ENCODE measurements at regions not wholly inside any gene's neighbourhood (a gene's known extent, or its start where the extent isn't known, plus 50 kb on each side); places are given as distances from the start of the nearest gene placed in this dataset.
A peak's percentile ranks its signal among the peaks of the same experiment; 100 is the strongest.

DNA sequence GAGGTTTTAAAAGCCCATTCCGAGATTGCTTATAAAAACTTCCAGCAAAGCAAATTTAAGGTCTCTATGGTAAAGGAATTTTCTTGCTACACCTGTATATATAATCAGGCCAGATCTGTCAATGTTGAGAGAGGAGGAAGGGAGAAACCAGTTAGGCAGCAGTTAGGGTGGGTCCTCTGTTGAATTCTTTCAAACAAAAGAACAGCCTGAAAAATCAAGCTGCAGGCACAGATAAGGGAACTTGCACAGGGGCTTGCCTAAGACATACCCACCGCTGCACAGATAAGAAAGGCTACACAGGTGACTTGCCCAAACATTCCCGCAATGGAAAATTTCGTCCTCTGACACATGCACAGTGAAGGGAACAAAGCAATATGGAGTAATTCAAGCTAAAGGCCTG is 59.8 kb upstream of the IMMP2L start:
- H4K20me1 ChIP-seq (replicated peaks; ENCODE audit: control insufficient read depth, insufficient read depth, low read length): no peaks in the 10 kb centered on the region
- ChIA-PET CTCF (ENCODE audit: low intra/inter-chr PET ratio) (no interaction called here), POLR2A (interaction anchor here (1.0 to 1.2 kb wide), 2 partner anchors 10 to 12 kb away, joined by 3 to 4 read pairs; no protein-coding TSS in a partner anchor)
- H3K4me3 ChIP-seq: no peak overlapping the region
- no peak overlapping the region for H3K27ac ChIP-seq (ENCODE audit: extremely low read depth, low read depth, low read length)
- WGBS (ENCODE audit: insufficient coverage, low coverage, missing lambda C conversion rate): 2% methylated on average over 4 of the region's 4 CpGs
- DNase-seq (ENCODE audit: extremely low read depth in 1 of 4, low spot score in 3 of 4) (peak in 1 of 4 experiments; percentile 33), ATAC-seq (peak; percentile 44; the same call in 2 of the 3 replicates), FAIRE-seq (no peak)
- no peaks in the 10 kb centered on the region for H3K36me3 ChIP-seq (ENCODE audit: control insufficient read depth, insufficient read depth, low read length)
- H2AFZ ChIP-seq (ENCODE audit: low read depth, low read length): no peak overlapping the region
- intact Hi-C loops (cut with micrococcal nuclease): no loop called here
- no peaks in the 10 kb centered on the region for H3K4me1 ChIP-seq (replicated peaks in 1 of 2; ENCODE audit: control insufficient read depth in 2 of 2, insufficient read depth in 2 of 2, low read length in 2 of 2)
- H3K9ac ChIP-seq (ENCODE audit: insufficient read depth in 1 of 2, low read depth in 2 of 2, low read length in 2 of 2): no peak overlapping the region
- H3K4me2 ChIP-seq (ENCODE audit: insufficient read depth, low read length): no peak overlapping the region
- H3K9me1 ChIP-seq (ENCODE audit: control insufficient read depth, insufficient read depth, low read length): no peaks in the 10 kb centered on the region
- in situ Hi-C loops (cut with MboI): no loop called here
- no peaks in the 10 kb centered on the region; the same call in 1 of the 2 replicates for H3K9me3 ChIP-seq (replicated peaks; ENCODE audit: control insufficient read depth, insufficient read depth, low read depth, low read length)
- no peaks in the 10 kb centered on the region for H3K27me3 ChIP-seq (ENCODE audit: control insufficient read depth in 2 of 2, insufficient read depth in 2 of 2, low read length in 2 of 2)
- no peaks in the 10 kb centered on the region for H3K79me2 ChIP-seq (ENCODE audit: control insufficient read depth, insufficient read depth, low read length)
- BruUV-seq (replicated peaks): no TSS peak
- no peak for TF ChIP-seq TAF1 (IDR thresholded peaks at IDR 0.05; ENCODE audit: control insufficient read depth, extremely low read depth, insufficient read depth, low read length, severe bottlenecking)
- no peak for TF ChIP-seq MTA3 (IDR thresholded peaks at IDR 0.05; ENCODE audit: borderline replicate concordance)
- peak in 1 of 2 experiments; percentile 75; a peak in 1 of 3 replicates for TF ChIP-seq CBX3 (IDR thresholded peaks at IDR 0.05; ENCODE audit: borderline replicate concordance in 1 of 2, low read length in 2 of 2)
- TF ChIP-seq, protein P1, sequence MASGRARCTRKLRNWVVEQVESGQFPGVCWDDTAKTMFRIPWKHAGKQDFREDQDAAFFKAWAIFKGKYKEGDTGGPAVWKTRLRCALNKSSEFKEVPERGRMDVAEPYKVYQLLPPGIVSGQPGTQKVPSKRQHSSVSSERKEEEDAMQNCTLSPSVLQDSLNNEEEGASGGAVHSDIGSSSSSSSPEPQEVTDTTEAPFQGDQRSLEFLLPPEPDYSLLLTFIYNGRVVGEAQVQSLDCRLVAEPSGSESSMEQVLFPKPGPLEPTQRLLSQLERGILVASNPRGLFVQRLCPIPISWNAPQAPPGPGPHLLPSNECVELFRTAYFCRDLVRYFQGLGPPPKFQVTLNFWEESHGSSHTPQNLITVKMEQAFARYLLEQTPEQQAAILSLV (tag; IDR thresholded peaks at IDR 0.05): no peak
- peak; percentile 73 for TF ChIP-seq TCF3 (CRISPR knock-in tag; IDR thresholded peaks at IDR 0.05)
- TF ChIP-seq TRIM24 (IDR thresholded peaks at IDR 0.05): peak; percentile 64 to 84; a peak in 3 of 4 replicates
- peak; percentile 71 for TF ChIP-seq CBFA2T2 (conservative IDR thresholded peaks at IDR 0.05)
- peak; percentile 57; the same call in 1 of the 2 replicates for TF ChIP-seq TEAD4 (IDR thresholded peaks at IDR 0.05; ENCODE audit: low read length)
- no peak for TF ChIP-seq TEAD4 (CRISPR knock-in tag; IDR thresholded peaks at IDR 0.05; ENCODE audit: borderline replicate concordance)
- no peak for TF ChIP-seq POLR2A (conservative IDR thresholded peaks at IDR 0.05)
- peak; percentile 65; the same call in 1 of the 2 replicates for TF ChIP-seq CEBPB (tag; IDR thresholded peaks at IDR 0.05)
- peak; percentile 80 for TF ChIP-seq CBFA2T3 (IDR thresholded peaks at IDR 0.05)
- TF ChIP-seq DPF2 (IDR thresholded peaks at IDR 0.05): 0 out of 2 replicates have a peak, but pooled peaks have one; percentile 47
- TF ChIP-seq CXXC5 (CRISPR knock-in tag; IDR thresholded peaks at IDR 0.05): peak; percentile 16; the same call in 1 of the 2 replicates
- no peak for TF ChIP-seq LEF1 (IDR thresholded peaks at IDR 0.05)
- TF ChIP-seq, protein P2, sequence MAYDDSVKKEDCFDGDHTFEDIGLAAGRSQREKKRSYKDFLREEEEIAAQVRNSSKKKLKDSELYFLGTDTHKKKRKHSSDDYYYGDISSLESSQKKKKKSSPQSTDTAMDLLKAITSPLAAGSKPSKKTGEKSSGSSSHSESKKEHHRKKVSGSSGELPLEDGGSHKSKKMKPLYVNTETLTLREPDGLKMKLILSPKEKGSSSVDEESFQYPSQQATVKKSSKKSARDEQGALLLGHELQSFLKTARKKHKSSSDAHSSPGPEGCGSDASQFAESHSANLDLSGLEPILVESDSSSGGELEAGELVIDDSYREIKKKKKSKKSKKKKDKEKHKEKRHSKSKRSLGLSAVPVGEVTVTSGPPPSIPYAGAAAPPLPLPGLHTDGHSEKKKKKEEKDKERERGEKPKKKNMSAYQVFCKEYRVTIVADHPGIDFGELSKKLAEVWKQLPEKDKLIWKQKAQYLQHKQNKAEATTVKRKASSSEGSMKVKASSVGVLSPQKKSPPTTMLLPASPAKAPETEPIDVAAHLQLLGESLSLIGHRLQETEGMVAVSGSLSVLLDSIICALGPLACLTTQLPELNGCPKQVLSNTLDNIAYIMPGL (CRISPR knock-in tag; IDR thresholded peaks at IDR 0.05): no peak
- TF ChIP-seq NCOA4 (IDR thresholded peaks at IDR 0.05; ENCODE audit: partially characterized antibody): no peak
- TF ChIP-seq ZNF24 (IDR thresholded peaks at IDR 0.05): no peak
- peak; percentile 72 for TF ChIP-seq TAL1 (IDR thresholded peaks at IDR 0.05)
- TF ChIP-seq SMARCE1 (IDR thresholded peaks at IDR 0.05): no peak
- TF ChIP-seq ARID1B (IDR thresholded peaks at IDR 0.05): peak; percentile 75
- TF ChIP-seq EHMT2 (IDR thresholded peaks at IDR 0.05): no peak
- 0 out of 2 replicates have a peak, but pooled peaks have one; percentile 17 for TF ChIP-seq GATA2 (CRISPR knock-in tag; IDR thresholded peaks at IDR 0.05)
- no peak for TF ChIP-seq SRSF7 (optimal IDR thresholded peaks at IDR 0.05; ENCODE audit: low read depth, low read length)
- TF ChIP-seq PHF21A (IDR thresholded peaks at IDR 0.05; ENCODE audit: borderline replicate concordance, low read depth): no peak
- no peak for TF ChIP-seq ZFX (CRISPR knock-in tag; IDR thresholded peaks at IDR 0.05)
- TF ChIP-seq CC2D1A (IDR thresholded peaks at IDR 0.05): no peak
- no peak for TF ChIP-seq GTF2E2 (tag; IDR thresholded peaks at IDR 0.05)
